Neural crest cell (in vitro differentiated cells): ENCODE measurements at regions not wholly inside any gene's neighbourhood (a gene's known extent, or its start where the extent isn't known, plus 50 kb on each side); places are given as distances from the start of the nearest gene placed in this dataset.

Experiments used
- DNase-seq: peaks from one replicate; pipeline ENCODE4 v3.0.0; 2021; ENCODE audit warnings: low read depth, mixed read lengths, low spot score
- H3K27ac Mint-ChIP-seq: one replicate; pipeline ENCODE4 v1.8.0; 2021; ENCODE audit warnings: mild to moderate bottlenecking, mixed read lengths; ENCODE audit not compliant: unreplicated experiment
- H3K27me3 Mint-ChIP-seq: 2 replicates; pipeline ENCODE4 v1.8.0; 2021; ENCODE audit warnings: low read depth, mild to moderate bottlenecking, mixed read lengths
- H3K36me3 Mint-ChIP-seq: 2 replicates; pipeline ENCODE4 v1.8.0; 2021; ENCODE audit warnings: low read depth, mild to moderate bottlenecking, mixed read lengths
- H3K4me1 Mint-ChIP-seq: 2 replicates; pipeline ENCODE4 v1.8.0; 2021; ENCODE audit warnings: mixed read lengths
- H3K4me3 Mint-ChIP-seq: one replicate; pipeline ENCODE4 v1.8.0; 2021; ENCODE audit warnings: mild to moderate bottlenecking, mixed read lengths
- H3K9me3 Mint-ChIP-seq: 2 replicates; pipeline ENCODE4 v1.8.0; 2021; ENCODE audit warnings: mixed read lengths
- CTCF ChIP-seq: fragments of 200-600 bp; sonication (generic); conservative IDR thresholded peaks from 2 replicates; pipeline ENCODE4 v1.5.0; 2021; ENCODE audit warnings: antibody characterized with exemption, mild to moderate bottlenecking

DNA sequence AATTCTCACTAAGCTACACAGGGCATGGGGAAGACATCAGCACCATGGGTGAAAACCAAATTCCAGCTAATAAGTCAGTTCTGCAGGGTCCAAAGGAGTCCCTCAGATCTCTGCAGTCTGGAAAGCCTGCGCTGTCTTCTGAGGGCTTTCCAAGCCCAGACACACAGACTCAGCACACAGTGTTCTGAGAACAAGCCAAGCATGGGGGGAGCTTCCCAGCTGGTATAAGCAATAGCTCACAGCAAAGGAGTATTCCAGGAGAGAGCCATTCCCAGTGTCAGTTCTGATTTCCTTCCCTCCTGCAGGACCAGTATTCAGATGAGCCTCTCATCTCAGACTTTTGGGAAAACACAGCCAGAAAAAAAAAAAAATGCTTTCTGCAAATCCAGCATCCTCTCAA is 370.8 kb downstream of the TNS1 start:
- no peak for TF ChIP-seq CTCF
- no peak overlapping the region for H3K4me3 Mint-ChIP-seq
- peaks cover 6% of the 10 kb centered on the region for H3K9me3 Mint-ChIP-seq
- peaks cover 33% of the 10 kb centered on the region for H3K4me1 Mint-ChIP-seq
- no peak for DNase-seq
- no peaks in the 10 kb centered on the region for H3K36me3 Mint-ChIP-seq
- no peak overlapping the region for H3K27ac Mint-ChIP-seq
- no peaks in the 10 kb centered on the region for H3K27me3 Mint-ChIP-seq

GRCh38 chr2:217631115-217631514 is 371.7 kb downstream of the TNS1 start:
- no peak overlapping the region for H3K4me3 Mint-ChIP-seq
- H3K27me3 Mint-ChIP-seq, result no peaks in the 10 kb centered on the region
- peaks cover 26% of the 10 kb centered on the region for H3K4me1 Mint-ChIP-seq
- TF ChIP-seq CTCF, result no peak
- H3K27ac Mint-ChIP-seq, result no peak overlapping the region
- no peaks in the 10 kb centered on the region for H3K36me3 Mint-ChIP-seq
- DNase-seq, result no peak
- H3K9me3 Mint-ChIP-seq, result peaks cover 6% of the 10 kb centered on the region

GRCh38 chr2:217629347-217629746 is 373.4 kb downstream of the TNS1 start:
- Mint-ChIP-seq H3K36me3 (no peaks in the 10 kb centered on the region), H3K27me3 (no peaks in the 10 kb centered on the region), H3K4me3 (no peak overlapping the region), H3K27ac (no peak overlapping the region), H3K9me3 (peaks cover 2% of the 10 kb centered on the region), H3K4me1 (peaks cover 23% of the 10 kb centered on the region)
- no peak for DNase-seq
- TF ChIP-seq CTCF, result no peak

DNA sequence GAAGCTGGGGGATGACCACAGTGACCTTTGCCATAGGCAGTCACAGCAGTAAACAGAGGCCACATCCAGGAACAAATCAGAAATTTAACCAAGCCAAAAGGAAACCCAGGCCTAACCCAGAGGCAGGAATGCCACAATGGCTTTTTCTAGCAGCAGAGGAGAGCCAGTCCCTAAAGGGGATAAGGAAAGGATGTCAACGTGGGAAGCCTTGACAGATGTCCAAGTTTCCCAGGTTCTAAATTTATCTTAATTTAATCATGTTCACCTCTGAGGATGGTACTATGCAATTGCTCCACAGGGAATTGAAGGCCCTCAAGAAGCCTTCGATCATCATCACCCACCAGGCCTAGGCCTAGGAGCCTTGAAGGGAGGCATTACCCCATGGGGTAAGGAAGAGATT is 374.7 kb downstream of the TNS1 start:
- Mint-ChIP-seq H3K9me3 (no peaks in the 10 kb centered on the region), H3K27ac (no peak overlapping the region), H3K4me1 (peaks cover 33% of the 10 kb centered on the region), H3K4me3 (no peak overlapping the region), H3K36me3 (no peaks in the 10 kb centered on the region), H3K27me3 (no peaks in the 10 kb centered on the region)
- TF ChIP-seq CTCF, result no peak
- DNase-seq, result no peak

GRCh38 chr2:217626926-217627325 is 375.9 kb downstream of the TNS1 start:
- Mint-ChIP-seq H3K36me3 (no peaks in the 10 kb centered on the region), H3K9me3 (no peaks in the 10 kb centered on the region), H3K4me1 (peaks cover 44% of the 10 kb centered on the region), H3K27ac (no peak overlapping the region), H3K4me3 (no peak overlapping the region), H3K27me3 (no peaks in the 10 kb centered on the region)
- no peak for DNase-seq
- TF ChIP-seq CTCF, result no peak
